ENCODE measurements at regions not wholly inside any gene's neighbourhood (a gene's known extent, or its start where the extent isn't known, plus 50 kb on each side); places are given as distances from the start of the nearest gene placed in this dataset.

DNA sequence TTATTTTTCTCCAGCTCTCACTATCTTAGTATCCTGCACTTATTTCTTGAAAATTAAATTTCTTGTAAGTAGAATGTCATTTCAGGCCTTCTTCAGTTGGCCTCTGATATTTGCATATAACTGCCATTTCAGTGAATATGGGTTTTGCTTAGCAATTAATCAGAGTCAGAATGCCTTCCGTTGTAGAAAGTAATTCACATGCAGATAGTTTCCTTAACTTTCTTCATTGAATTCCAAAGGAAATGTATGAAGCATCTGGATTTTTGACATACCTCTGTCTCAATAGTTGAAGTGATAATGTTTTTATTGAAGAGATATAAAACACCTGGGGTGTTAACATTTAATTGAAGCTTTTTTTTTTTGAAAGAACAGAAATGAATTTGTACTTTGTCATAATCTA, 914.1 kb upstream of the NXPH2 start:
- TF ChIP-seq, protein P1, sequence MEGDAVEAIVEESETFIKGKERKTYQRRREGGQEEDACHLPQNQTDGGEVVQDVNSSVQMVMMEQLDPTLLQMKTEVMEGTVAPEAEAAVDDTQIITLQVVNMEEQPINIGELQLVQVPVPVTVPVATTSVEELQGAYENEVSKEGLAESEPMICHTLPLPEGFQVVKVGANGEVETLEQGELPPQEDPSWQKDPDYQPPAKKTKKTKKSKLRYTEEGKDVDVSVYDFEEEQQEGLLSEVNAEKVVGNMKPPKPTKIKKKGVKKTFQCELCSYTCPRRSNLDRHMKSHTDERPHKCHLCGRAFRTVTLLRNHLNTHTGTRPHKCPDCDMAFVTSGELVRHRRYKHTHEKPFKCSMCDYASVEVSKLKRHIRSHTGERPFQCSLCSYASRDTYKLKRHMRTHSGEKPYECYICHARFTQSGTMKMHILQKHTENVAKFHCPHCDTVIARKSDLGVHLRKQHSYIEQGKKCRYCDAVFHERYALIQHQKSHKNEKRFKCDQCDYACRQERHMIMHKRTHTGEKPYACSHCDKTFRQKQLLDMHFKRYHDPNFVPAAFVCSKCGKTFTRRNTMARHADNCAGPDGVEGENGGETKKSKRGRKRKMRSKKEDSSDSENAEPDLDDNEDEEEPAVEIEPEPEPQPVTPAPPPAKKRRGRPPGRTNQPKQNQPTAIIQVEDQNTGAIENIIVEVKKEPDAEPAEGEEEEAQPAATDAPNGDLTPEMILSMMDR (IDR thresholded peaks at IDR 0.05) = no peak
- TF ChIP-seq EP300 (IDR thresholded peaks at IDR 0.05) = no peak
- TF ChIP-seq POLR2A (IDR thresholded peaks at IDR 0.05) = no peak

Data from upper lobe of left lung (tissue), 4 donors.